ENCODE measurements at regions not wholly inside any gene's neighbourhood (a gene's known extent, or its start where the extent isn't known, plus 50 kb on each side); places are given as distances from the start of the nearest gene placed in this dataset.

- TF ChIP-seq EZH2 (IDR thresholded peaks at IDR 0.05; ENCODE audit: borderline replicate concordance, low read depth, low read length, severe bottlenecking) (no peak), CTCF (IDR thresholded peaks at IDR 0.05; ENCODE audit: borderline replicate concordance, extremely low read depth, low read length, poor library complexity, severe bottlenecking) (no peak)
Measured at GRCh38 chr6:18668994-18669393, 281.8 kb downstream of the RNF144B start.
